SK-N-MC (cell line): ENCODE measurements at regions not wholly inside any gene's neighbourhood (a gene's known extent, or its start where the extent isn't known, plus 50 kb on each side); places are given as distances from the start of the nearest gene placed in this dataset.
"Not testable (repeated sequence)": the region's sequence is repeated elsewhere in the genome, so short reads cannot be mapped to it uniquely, and the experiment has no call there.

Experiments used
- DNase-seq: peaks from one replicate; pipeline ENCODE4 v3.0.0-alpha.2; 2011; ENCODE audit warnings: low read depth, low spot score
- H3K27ac ChIP-seq: fragments of 200-600 bp; sonication (generic); 2 replicates; pipeline ENCODE4 v1.5.1; 2016; ENCODE audit warnings: mixed run types
- H3K36me3 ChIP-seq: fragments of 200-600 bp; sonication (generic); 2 replicates; pipeline ENCODE4 v1.6.1; 2017; ENCODE audit warnings: antibody characterized with exemption, low read length, mixed read lengths; ENCODE audit not compliant: insufficient read depth
- H3K4me3 ChIP-seq: fragments of 200-600 bp; sonication (generic); 2 replicates; pipeline ENCODE4 v1.5.1; 2016
- H3K9ac ChIP-seq: fragments of 200-600 bp; sonication (generic); 2 replicates; pipeline ENCODE4 v1.8.0; 2017; ENCODE audit warnings: mixed run types, mixed read lengths; ENCODE audit not compliant: insufficient read length
- H3K9me3 ChIP-seq: fragments of 200-600 bp; sonication (generic); 2 replicates; pipeline ENCODE4 v1.6.1; 2017; ENCODE audit warnings: low read depth, mild to moderate bottlenecking, antibody characterized with exemption, low read length, moderate library complexity, mixed read lengths
- EZH2 ChIP-seq: fragments of 200-600 bp; sonication (generic); IDR thresholded peaks from one replicate; pipeline ENCODE4 v1.6.1; 2017; ENCODE audit warnings: antibody characterized with exemption
- FOXP2 ChIP-seq: optimal IDR thresholded peaks from 2 replicates; pipeline ENCODE3; 2011; ENCODE audit warnings: mild to moderate bottlenecking, moderate library complexity; ENCODE audit not compliant: insufficient read depth; ENCODE audit errors: extremely low read length, control extremely low read depth
- POLR2AphosphoS5 ChIP-seq: IDR thresholded peaks from 2 replicates; pipeline ENCODE4 v1.6.1; 2012; ENCODE audit warnings: mild to moderate bottlenecking, low read depth, low read length, borderline replicate concordance

DNA sequence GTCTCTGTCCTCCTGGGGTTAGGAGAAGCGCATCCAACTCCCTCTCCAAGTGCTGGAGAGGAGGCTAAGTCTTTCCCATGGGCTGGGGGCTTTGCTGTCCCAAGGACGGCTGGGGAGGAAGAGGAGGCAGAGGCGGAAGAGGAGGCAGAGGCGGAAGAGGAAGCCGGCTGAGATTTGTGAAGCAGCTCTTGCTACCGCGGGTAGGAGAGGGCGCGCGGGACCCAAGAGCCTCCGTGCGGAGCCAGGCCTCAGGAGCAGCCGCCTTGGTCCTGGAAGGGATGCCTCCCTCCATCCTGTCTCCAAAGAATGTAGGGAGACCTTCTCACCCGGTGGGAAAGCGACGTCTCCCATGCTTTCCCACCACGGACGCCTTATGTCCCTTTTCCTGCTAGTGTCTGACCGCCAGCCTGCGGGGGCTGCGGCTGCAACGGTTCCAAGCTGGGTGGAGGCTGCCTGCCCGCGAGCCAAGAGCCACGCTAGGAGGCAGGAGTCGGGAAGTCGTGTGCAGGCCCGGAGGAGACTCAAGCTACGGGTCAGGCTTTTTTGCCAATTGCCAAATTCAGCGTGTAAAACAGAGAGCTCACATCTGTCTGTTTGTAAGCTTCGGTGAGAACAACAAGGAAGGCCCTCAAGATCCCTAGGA is 320.3 kb downstream of the FAM72C start:
- Histone ChIP-seq H3K27ac (no peak overlapping the region), H3K9me3 (no peaks in the 10 kb centered on the region), H3K9ac (no peak overlapping the region), H3K4me3 (no peak overlapping the region), H3K36me3 (no peaks in the 10 kb centered on the region)
- TF ChIP-seq FOXP2 (no peak), POLR2AphosphoS5 (no peak), EZH2 (no peak)
- no peak for DNase-seq

DNA sequence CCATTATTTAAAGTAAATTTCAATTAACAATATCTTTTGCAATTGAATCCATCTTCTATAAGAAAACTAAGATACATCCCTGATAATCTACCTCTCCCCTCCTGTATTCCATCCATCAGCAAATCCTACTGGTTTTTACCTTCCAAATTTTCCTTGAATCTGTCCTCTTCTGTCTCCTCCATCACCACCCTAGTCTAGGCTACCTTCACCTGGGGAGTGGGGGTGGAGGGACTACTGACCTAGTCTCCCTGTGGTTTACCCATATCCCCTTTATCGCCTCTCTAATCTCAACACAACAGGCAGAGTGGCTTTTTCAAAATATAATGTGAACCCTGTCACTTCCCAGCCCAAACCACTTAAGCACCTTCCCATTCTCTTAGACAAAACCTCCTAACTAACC is 327.8 kb downstream of the FAM72C start:
- H3K4me3 ChIP-seq, H3K9me3 ChIP-seq, DNase-seq, H3K36me3 ChIP-seq, H3K27ac ChIP-seq, H3K9ac ChIP-seq: not testable (repeated sequence)

DNA sequence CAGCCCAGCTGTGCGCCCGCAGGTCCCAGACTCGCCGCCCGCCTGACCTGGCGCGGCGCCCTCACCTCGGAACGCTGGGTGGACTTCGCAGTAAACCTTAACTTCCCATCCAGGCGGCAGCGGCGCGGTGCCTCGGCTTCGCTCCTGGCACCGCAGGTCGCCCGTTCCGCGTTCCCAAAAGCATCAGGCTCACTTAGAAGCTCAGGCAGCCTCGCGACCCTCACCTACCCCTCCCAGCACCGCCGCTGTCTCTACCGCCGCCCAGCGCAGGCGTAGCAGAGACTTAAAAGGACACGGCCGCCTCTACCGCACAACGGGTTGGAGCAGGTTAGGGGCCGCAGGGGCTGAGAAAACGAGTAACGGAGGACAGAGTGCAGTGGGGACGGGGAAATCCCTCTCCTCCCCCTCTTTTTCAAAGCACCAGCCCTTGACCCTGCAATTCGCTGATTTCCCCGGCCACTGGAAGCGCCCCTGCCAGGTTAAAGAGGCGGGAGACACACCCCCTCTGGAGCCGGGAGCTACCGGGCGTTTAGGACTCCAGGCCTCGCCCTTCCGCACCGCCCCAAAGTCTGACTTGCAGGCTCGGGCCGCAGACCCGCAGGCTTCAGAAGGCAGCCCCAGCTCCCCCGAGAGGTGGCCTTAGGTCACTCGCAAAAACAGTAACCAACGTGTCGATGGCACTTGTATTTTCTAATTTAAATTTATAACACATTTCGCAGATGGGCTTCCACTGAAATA is 328.5 kb downstream of the FAM72C start:
- no peak for DNase-seq
- no peak overlapping the region for H3K9ac ChIP-seq
- no peaks in the 10 kb centered on the region for H3K36me3 ChIP-seq
- H3K27ac ChIP-seq = no peak overlapping the region
- no peak overlapping the region for H3K4me3 ChIP-seq
- TF ChIP-seq POLR2AphosphoS5 (no peak), FOXP2 (no peak), EZH2 (no peak)
- H3K9me3 ChIP-seq = no peaks in the 10 kb centered on the region

DNA sequence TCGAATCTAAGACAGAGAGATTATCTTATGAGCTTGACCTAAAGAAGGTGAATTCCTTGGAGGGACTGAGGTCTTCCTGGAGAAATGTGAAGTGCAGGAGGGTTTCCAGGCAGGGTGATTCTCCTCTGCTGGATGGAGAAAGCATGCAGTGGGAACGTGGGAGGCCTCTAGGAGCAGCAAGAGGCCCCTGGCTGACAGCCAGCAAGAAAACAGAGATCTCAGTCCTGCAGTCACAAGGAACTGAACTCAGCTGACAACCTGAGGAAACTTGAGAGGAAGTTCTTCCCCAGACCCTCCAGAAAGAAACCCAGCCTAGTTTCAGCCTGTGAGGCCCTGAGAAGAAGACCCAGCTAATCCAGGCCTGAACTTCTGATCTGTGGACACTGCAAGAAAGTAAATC is 345.9 kb downstream of the FAM72C start:
- TF ChIP-seq EZH2 = no peak
- TF ChIP-seq FOXP2 = no peak
- TF ChIP-seq POLR2AphosphoS5 = no peak
- Histone ChIP-seq H3K4me3 (no peak overlapping the region), H3K36me3 (no peaks in the 10 kb centered on the region), H3K9me3 (no peaks in the 10 kb centered on the region), H3K27ac (no peak overlapping the region), H3K9ac (no peak overlapping the region)
- DNase-seq = no peak

DNA sequence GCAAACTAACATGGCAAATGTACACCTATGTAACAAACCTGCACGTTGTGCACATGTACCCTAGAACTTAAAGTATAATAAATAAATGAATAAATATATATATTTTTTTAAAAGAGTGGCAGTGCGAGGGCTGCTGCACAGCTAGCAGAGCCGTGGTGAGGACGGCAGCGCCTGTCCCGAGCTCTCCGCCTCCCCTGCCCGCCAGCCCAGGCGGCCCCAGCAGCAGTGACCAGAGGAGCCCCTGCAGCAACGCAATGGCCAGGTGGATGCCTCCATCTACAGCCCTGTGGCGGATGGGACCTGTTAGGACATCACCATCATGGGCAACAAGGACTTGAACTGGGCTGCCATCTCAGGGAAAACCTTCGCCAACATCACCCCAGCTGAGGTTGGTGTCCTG is 351.9 kb downstream of the FAM72C start:
- no peak for TF ChIP-seq EZH2
- no peak for TF ChIP-seq POLR2AphosphoS5
- TF ChIP-seq FOXP2 = no peak
- no peak for DNase-seq
- H3K4me3 ChIP-seq = no peak overlapping the region
- no peaks in the 10 kb centered on the region for H3K9me3 ChIP-seq
- no peaks in the 10 kb centered on the region for H3K36me3 ChIP-seq
- H3K9ac ChIP-seq = no peak overlapping the region
- H3K27ac ChIP-seq = no peak overlapping the region

DNA sequence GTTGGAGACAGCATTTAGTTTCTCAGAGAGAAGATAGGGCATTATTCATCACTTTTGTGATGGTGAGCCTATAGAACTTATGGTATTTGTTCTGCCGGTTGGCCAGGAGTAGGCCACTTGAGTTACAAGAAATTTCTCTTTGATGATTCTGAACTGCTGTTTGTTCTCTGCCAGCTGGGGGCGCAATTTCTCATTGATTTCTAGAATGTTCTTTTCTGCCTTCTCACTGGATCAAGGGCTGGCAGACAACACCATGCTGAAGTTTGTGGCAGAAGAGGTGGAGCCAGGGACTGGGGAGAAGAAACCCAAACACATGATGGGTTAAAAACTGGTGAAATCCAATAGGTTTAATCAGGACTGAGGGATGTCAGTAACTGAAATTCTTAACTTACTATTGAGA is 360.6 kb downstream of the FAM72C start:
- Histone ChIP-seq H3K27ac (no peak overlapping the region), H3K36me3 (no peaks in the 10 kb centered on the region), H3K9ac (no peak overlapping the region), H3K4me3 (no peak overlapping the region), H3K9me3 (no peaks in the 10 kb centered on the region)
- no peak for DNase-seq
- no peak for TF ChIP-seq POLR2AphosphoS5
- no peak for TF ChIP-seq EZH2
- no peak for TF ChIP-seq FOXP2

DNA sequence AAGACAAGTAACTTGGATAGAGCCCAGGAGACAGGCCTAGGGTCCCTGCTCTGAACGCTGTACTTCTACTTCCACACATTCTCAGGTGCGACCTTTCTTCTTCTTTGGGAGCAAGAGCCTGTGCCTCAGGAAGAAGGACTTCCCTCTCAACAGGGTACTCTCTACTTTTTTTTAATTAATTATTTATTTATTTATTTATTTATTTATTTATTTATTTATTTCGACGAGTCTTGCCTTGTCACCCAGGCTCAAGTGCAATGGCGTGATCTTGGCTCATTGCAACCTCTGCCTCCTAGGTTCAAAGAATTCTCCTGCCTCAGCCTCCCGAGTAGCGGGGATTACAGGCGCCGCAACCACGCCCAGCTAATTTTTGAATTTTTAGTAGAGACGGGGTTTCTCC is 361.6 kb downstream of the FAM72C start:
- TF ChIP-seq POLR2AphosphoS5 (no peak), EZH2 (no peak), FOXP2 (no peak)
- Histone ChIP-seq H3K27ac (no peak overlapping the region), H3K36me3 (no peaks in the 10 kb centered on the region)

DNA sequence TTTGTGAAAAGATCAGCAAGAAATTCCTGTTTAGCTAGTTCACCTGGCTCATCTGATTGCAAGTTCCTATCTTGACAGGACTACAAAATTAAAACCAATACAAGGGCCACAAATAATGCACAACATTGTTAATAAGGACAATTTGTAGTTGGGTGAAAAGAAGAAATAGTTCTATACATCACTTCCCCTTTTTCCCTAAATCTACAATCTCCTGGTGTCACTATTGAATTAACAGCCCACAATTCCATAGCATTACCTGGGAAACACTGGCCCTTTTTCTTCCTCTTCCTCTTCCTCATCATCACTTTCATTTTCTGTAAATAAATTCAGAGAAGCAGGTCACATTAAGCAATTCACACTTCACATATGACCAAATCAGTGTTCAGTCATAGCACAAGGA is 366.9 kb downstream of the FAM72C start:
- DNase-seq = no peak
- TF ChIP-seq EZH2 = no peak
- TF ChIP-seq FOXP2 = no peak
- no peak for TF ChIP-seq POLR2AphosphoS5
- H3K9me3 ChIP-seq = no peaks in the 10 kb centered on the region

More for the DNA sequence above, 361.6 kb downstream of the FAM72C start:
- no peak for DNase-seq
- Histone ChIP-seq H3K9ac (no peak overlapping the region), H3K9me3 (no peaks in the 10 kb centered on the region), H3K4me3 (no peak overlapping the region)

DNA sequence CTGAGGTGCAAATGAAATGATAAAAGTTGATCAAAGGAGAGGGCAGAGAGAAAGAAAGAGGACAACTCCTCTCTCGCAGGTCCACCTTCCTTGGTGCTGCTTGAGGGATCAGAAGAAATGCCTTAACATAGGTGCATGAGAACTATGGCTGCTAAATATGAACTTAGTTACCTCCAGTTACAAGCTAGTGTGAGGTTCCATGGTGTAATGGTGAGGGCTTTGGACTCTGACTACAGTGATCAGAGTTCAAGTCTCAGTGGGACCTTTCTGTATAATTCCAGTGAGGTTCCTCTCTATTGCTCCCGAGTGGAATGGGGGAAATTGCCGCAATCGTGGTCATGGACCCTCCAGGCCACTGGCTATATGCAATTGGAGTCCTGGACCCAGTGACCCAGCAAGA is 387.3 kb downstream of the FAM72C start:
- H3K4me3 ChIP-seq = no peak overlapping the region
- no peak overlapping the region for H3K9ac ChIP-seq
- no peaks in the 10 kb centered on the region for H3K36me3 ChIP-seq
- no peak for DNase-seq
- TF ChIP-seq POLR2AphosphoS5 = no peak
- TF ChIP-seq FOXP2 = no peak
- TF ChIP-seq EZH2 = no peak
- H3K27ac ChIP-seq = no peak overlapping the region
- no peaks in the 10 kb centered on the region for H3K9me3 ChIP-seq

More for the DNA sequence above, 366.9 kb downstream of the FAM72C start:
- Histone ChIP-seq H3K4me3 (no peak overlapping the region), H3K27ac (no peak overlapping the region), H3K9ac (no peak overlapping the region), H3K36me3 (no peaks in the 10 kb centered on the region)
